ENCODE measurements at regions not wholly inside any gene's neighbourhood (a gene's known extent, or its start where the extent isn't known, plus 50 kb on each side); places are given as distances from the start of the nearest gene placed in this dataset.
A peak's percentile ranks its signal among the peaks of the same experiment; 100 is the strongest.

DNA sequence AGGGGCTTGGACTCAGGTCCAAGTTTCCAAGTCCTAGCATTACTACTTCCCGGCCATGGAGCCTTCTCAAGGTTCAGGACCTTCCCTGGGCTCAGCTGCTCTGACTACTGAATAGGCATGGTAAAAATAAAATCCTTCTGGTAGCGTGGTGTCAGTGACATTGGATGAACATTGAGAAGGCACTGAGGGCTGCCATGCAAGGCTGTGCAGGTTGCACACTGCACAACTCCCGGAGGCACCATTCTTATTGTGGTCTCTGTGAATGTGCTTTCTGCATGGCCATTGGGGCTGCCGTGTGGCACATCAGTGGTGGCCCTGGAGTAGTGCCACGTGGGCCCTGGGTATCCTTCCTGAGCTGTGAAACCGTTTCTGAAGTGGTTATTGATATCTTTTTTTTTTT is 250.2 kb upstream of the CIBAR2 start:
- DNase-seq (ENCODE audit: low spot score): no peak

DNA sequence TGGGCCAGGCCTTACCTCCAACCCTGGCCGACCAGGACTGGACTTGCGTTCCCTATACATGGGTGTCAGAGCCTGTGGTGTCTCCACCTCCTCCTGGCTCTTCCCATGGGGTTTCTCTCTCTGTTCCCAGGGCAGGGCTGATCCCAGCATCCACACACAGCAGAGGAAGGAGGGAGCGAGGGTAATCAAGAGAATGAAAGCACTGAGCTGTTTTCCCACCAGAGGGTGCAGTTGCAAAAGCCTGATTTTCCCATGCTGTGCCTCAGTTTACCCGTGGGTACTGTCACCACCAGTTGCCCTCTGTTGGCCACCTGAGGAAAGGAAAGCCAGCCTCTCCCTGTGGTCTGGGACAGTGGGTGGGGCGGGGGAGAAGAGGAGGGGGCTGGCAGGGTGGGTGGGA is 249.7 kb upstream of the GSE1 start:
- no peak for DNase-seq (ENCODE audit: low spot score)

DNA sequence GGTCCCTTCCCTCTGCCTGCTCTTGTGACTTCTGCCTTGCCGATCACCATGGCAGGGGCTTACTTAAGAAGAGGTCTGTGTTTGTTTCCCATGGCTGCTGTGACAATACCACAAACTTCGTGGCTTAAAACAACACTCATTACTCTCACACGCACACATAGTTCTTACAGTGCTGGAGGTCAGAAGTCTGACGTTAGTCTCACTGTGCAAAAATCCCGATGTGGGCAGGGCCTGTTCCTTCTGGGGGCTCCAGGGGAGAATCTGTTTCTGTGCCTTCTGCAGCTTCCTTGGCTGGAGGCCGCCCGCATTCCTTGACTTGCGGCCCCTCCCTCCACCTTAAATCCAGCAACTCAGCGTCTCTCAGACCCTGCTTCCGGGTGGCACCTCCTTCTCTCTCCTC is 249.2 kb upstream of the GSE1 start:
- DNase-seq (ENCODE audit: low spot score): no peak

- no peak for DNase-seq (ENCODE audit: low spot score)
These were observed 248.6 kb upstream of the GSE1 start for GRCh38 chr16:85364323-85365040.

- no peak for DNase-seq (ENCODE audit: low spot score)
These were observed 248.0 kb upstream of the GSE1 start for GRCh38 chr16:85365120-85365519.

DNA sequence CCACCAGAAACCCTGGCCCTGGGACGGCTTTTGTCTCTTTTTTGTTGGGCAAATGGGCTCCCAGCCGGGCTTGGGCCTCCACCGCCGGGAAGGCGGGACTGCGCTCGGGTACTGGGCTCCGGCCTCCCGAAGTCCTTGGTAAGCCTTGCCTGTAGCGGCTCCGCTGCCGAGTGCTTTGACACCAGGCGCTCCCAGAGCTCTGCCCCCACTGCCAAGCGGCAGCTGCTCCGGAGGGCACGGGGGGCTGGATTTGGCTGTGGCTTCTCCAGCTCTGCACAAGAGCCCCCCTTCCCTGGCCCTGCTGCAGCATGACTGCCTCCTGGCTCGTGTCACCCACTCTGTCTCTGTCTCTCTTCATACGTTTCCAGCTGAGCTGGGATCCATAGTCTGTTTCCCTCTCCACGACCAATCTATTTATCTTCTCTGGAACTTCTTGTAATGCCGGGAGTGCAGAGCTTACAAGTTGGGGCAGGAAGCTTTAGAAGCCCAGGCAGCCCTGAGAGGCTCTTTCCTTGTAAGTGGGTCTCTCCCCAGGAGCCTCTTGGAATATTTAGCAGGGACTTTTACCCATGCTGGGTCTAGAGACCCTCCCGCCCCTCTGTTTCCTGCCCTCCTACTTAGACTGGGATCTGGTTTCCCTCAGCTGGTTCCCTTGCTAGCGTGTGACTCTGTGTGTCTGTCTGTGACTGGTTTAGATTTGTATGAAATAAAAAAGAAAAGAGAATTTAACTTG is 246.9 kb upstream of the GSE1 start:
- DNase-seq (ENCODE audit: low spot score): no peak

DNA sequence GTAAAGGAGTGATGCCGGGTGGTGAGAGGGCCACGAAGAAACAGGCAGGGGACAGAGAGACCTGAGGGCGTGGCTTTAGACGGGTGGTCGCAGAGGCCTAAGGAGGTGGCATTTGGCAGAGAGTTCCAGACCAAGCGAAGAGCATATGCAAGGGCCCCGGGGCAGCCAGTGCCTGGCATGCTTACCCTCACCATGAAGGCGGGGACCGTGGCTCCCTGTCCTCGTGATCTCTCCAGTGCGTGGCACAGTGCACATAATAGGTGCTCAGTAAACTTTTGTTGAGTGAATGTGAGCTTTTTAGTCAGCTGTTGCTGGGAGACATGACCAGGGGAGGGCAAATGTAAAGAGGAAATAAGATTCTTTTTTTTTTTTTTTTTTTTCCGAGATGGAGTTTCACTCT is 245.6 kb upstream of the GSE1 start:
- DNase-seq (ENCODE audit: low spot score): no peak

GRCh38 chr16:85369060-85369459 is 244.1 kb upstream of the GSE1 start:
- DNase-seq (ENCODE audit: low spot score): no peak

DNA sequence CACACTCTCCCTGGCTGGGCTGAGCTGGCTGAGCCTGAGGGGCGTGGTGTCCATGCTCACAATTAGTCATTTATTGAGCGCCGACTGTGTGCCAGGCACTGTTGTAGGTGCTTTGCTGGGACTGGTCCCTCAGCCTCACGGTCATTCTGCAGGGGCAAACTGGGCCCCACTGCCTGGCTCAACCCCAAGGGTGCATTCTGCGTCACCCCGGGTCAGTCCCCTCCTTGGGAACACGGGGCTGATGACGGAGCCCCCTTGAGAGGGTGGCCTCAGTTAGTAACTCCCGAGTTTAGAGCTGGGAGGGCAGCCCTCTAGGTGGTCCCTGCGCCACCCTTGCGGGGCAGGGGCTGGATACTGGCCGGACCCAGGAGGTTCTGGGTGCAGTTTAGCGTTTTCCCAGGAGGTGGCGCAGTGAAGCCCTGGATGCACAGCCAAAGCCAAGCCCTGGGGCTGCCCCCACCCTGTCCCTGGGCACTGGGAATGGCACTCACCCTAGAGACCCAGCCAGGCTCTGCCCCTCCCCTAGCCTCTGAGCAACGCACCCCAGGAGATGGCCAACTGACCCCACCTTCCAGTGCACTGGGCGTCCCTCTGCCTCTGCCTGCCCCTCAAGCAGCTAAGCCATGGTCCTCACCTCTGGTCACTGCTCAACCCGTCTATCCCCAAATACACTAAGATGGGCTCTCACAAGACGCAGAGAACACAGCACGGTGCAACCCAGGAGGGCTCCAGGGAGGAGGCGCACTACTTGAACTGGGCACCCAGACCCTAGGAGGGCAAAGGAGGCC is 243.2 kb upstream of the GSE1 start:
- DNase-seq (ENCODE audit: low spot score): peak; percentile 83

DNA sequence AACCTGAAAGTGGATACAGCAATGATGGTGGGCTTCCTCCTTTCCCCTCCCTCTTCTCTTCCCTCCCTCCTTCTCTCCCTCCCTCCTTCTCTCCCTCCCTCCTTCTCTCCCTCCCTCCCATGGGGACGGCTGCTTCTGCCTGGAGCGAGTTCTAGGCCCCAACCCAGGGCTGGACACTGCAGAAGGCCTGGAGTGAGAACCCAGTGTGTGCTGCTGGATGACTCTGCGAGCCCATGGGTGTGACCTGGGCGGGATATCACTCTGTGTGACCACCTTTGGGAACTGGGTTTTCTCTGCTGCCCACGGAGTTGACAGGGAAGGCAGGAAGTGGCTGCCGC is 242.6 kb upstream of the GSE1 start:
- no peak for DNase-seq (ENCODE audit: low spot score)

DNA sequence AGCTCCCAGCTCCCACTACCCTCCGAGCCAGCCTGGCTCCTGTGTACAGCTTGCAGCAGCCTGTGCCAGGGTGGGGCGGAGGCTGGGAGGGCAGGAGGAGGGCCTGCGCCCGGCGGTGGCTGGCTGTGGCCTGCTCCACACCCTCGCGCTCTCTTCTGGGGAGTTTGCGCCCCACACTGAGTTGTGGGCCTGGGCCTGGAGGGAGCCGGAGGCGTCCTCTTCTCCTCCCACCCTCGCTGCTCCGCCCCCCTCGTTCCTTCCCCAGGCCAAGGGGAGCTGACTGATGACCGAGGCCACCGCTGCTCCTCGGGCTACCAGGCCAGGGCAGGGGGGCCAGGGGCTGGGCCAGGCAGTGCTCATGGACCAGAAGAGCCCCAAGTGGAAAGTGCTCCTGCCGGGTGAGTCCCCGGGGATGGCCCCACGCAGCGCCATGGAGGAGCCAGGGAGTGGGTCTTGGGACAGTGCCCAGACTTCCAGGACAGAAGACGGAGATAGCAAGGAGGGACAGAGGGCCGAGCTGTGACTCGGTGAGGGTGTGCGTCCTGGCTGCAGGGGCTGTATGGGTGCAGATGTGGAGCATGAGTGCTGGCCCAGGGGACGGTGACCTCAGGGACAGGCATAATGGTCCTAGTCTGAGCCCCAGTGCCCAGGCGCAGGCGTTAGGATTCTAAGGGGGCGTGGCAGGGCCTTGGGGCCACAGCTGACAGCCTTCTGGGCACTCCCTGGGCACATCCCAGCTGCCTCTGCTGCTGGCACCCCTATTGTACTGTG is 242.1 kb upstream of the GSE1 start:
- peak; percentile 79 for DNase-seq (ENCODE audit: low spot score)

DNA sequence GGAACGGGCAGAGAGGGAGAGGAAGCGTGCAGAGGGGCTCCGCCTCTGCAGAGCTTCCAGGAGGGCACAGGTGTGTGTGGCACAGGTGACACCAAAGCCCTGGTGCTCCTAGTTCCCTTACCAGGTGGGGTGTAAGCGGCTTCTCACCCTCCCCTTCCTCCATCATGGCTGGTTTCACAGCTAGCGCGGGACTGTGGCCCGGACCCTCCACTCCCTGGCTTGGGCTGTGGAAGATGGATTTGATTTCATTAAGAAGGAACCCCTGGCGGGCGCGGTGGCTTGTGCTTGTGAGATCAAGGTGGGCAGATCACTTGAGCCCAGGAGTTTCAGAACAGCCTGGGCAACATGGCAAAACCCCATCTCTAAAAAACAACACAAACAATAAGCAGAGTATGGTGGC is 241.2 kb upstream of the GSE1 start:
- DNase-seq (ENCODE audit: low spot score): no peak

GRCh38 chr16:85372627-85373372 is 240.3 kb upstream of the GSE1 start:
- DNase-seq (ENCODE audit: low spot score): peak; percentile 89

DNA sequence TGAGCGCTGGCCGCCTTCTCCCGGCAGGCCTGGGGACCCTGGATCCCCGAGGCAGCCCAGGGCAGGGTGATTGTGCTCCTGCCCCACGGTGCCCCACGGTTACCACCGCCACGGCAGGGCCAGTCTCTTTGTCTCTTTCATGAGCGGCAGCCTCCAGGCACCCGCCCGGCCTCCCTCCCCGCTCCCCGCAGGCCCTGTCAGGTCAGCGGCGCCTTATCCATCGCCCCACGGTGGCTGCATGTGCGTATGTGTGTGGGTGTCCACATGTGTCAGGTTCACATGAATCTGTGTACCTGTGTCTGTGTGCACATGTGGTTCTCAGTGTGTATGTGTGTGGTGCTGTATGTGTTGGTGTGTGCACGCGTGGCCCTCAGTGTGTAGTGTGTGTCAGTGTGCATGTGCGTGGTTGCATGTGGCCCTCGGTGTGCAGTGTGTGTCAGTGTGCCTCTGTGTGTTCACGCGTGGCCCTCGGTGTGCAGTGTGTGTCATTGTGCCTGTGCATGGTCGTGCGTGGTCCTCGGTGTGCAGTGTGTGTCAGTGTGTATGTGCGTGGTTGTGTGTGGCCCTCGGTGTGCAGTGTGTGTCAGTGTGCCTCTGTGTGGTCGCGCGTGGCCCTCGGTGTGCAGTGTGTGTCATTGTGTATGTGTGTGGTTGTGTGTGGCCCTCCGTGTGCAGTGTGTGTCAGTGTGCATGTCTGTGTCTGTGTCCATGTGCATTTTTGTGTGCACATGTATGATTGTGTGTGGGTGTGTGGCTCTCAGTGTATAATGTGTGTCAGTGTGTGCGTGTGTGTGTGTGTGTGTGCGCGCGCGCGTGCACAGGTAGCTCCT is 239.2 kb upstream of the GSE1 start:
- DNase-seq (ENCODE audit: low spot score): no peak

- no peak for DNase-seq (ENCODE audit: low spot score)
These were observed 238.6 kb upstream of the GSE1 start for GRCh38 chr16:85374571-85374872.

- DNase-seq (ENCODE audit: low spot score): no peak
These were observed 237.8 kb upstream of the GSE1 start for GRCh38 chr16:85375282-85375681.

GRCh38 chr16:85376292-85377095 is 236.6 kb upstream of the GSE1 start:
- DNase-seq (ENCODE audit: low spot score): peak; percentile 29

GRCh38 chr16:85377388-85378144 is 235.6 kb upstream of the GSE1 start:
- DNase-seq (ENCODE audit: low spot score): no peak
